Peyer's patch (tissue), 4 donors: ENCODE measurements at regions not wholly inside any gene's neighbourhood (a gene's known extent, or its start where the extent isn't known, plus 50 kb on each side); places are given as distances from the start of the nearest gene placed in this dataset.

Experiments
- POLR2A ChIP-seq, 2 donors: fragments of 450-650 bp; IDR thresholded peaks; one replicate each; pipeline ENCODE4 v1.5.1; 2017; ENCODE audit warnings: antibody characterized with exemption in 2 of 2, mild to moderate bottlenecking in 2 of 2, moderate library complexity in 2 of 2
- TF ChIP-seq, protein P1 (sequence below), 6 experiments: fragments of 450-650 bp in 4 of 6; fragments of 200-600 bp in 2 of 6; sonication (generic) in 1 of 6; IDR thresholded peaks; one replicate each; pipeline ENCODE4 v1.5.1; 2017 to 2019; ENCODE audit warnings: antibody characterized with exemption in 6 of 6, mild to moderate bottlenecking in 3 of 6, moderate library complexity in 1 of 6

DNA sequence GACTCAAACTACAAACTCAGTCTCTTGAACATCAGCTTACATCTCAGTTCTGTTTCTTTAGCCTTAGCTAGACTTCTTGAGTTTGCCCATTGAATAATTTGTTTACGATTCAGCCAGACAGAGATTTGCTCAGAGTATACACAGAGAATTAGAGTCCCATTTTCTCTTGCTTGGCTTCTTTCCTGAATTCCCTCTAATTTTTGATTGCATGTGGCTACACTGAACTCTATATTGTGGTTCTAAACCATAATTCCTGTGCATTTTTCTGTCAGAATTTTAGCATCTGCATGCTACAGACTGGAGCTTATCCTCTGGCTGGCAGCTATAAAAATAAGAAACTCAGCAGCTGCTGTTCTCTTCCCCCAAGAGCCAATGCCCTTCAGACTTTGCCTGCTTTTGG is 354.9 kb downstream of the MDFIC start:
- TF ChIP-seq, protein P1, sequence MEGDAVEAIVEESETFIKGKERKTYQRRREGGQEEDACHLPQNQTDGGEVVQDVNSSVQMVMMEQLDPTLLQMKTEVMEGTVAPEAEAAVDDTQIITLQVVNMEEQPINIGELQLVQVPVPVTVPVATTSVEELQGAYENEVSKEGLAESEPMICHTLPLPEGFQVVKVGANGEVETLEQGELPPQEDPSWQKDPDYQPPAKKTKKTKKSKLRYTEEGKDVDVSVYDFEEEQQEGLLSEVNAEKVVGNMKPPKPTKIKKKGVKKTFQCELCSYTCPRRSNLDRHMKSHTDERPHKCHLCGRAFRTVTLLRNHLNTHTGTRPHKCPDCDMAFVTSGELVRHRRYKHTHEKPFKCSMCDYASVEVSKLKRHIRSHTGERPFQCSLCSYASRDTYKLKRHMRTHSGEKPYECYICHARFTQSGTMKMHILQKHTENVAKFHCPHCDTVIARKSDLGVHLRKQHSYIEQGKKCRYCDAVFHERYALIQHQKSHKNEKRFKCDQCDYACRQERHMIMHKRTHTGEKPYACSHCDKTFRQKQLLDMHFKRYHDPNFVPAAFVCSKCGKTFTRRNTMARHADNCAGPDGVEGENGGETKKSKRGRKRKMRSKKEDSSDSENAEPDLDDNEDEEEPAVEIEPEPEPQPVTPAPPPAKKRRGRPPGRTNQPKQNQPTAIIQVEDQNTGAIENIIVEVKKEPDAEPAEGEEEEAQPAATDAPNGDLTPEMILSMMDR (IDR thresholded peaks at IDR 0.05) = no peak
- TF ChIP-seq POLR2A (IDR thresholded peaks at IDR 0.05) = no peak
